ENCODE measurements at regions not wholly inside any gene's neighbourhood (a gene's known extent, or its start where the extent isn't known, plus 50 kb on each side); places are given as distances from the start of the nearest gene placed in this dataset.

DNA sequence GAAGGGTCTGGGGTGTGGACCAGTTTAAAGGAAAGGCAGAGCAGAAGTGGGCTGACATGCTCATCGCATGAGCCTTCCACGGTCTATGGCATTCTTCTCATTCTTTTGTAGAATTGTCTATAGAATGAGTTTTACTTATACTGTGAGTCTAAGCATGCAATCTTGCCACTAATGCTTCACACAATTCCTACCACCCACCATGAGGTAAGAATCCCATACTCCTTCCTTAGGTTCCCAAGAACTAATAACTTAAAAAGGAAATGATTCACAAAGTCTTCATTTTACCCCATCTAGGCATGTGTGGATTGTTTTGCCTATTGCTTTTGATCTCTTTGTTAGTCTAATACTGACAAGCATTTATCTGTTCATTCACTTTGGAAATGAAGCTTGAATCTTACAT, 195.2 kb downstream of the LY86 start:
- DNase-seq, result no peak

DNA sequence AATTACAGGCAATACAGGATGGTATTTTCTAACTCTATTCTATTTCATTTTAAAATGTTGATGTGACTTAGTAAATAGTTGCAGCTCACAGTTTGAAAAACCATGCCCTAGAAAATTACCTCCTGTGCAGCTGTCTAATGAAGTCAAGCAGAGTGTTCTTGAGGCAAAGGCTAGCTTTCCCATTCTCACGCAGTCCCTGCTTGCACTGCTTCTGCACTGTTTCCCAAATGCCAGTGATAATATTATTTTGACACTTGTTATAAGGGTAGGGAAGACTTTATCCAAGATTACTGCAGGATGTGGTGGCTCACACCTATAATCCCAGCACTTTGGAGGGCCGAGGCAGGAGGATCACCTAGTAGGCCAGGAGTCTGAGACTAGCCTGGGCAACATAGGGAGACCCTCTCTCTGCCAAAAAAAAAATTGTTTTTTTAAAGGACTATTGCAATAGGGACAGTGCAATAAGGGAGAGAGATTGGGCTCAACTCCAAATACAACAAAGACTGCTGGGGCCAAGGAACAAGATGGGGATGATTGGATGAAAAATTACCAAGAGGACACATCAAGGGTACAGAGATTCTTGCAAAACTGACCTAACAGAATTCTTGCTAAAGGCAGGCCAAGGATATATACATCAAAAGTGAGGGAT, 196.1 kb downstream of the LY86 start:
- no peak for DNase-seq

- no peak for DNase-seq
These were observed 196.6 kb downstream of the LY86 start for GRCh38 chr6:6785163-6785521.

DNA sequence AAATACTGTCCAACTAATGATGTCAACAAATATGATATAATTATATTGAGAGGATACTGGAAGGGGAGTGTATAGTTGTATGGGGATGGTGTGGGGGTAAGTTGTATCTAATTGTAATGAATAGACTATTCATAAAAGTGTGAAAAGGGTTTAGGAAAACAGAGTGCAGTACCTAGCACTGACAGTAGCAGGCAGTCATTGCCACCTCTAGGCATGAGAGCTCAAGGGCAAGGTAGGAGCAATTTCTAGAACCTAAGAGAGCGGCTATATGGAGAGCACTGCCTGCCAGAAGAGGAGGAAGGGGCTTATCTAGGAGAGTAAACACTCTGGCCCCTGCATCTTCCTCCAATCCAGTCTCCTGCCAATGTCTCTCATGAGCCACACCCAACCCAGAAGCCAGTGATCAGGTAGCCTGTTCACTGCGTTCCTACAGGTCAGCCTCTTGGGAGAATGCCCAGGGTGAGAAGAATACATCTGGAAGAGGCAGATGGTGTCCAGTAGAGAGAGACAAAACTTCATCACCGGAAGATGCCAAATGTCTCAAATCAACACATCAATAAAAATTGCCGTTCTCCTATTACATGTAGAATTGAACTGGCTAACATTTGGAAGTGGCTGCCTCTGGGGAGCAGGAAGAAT, 200.0 kb downstream of the LY86 start:
- DNase-seq, result peak; percentile 42 to 62 (median 55)

GRCh38 chr6:6790393-6790792, 201.9 kb downstream of the LY86 start:
- peak in 3 of 4 experiments; percentile 30 to 37 (median 35) for DNase-seq

- DNase-seq, result peak; percentile 25 to 72 (median 60)
These were observed 202.4 kb downstream of the LY86 start for GRCh38 chr6:6790891-6791290.

DNA sequence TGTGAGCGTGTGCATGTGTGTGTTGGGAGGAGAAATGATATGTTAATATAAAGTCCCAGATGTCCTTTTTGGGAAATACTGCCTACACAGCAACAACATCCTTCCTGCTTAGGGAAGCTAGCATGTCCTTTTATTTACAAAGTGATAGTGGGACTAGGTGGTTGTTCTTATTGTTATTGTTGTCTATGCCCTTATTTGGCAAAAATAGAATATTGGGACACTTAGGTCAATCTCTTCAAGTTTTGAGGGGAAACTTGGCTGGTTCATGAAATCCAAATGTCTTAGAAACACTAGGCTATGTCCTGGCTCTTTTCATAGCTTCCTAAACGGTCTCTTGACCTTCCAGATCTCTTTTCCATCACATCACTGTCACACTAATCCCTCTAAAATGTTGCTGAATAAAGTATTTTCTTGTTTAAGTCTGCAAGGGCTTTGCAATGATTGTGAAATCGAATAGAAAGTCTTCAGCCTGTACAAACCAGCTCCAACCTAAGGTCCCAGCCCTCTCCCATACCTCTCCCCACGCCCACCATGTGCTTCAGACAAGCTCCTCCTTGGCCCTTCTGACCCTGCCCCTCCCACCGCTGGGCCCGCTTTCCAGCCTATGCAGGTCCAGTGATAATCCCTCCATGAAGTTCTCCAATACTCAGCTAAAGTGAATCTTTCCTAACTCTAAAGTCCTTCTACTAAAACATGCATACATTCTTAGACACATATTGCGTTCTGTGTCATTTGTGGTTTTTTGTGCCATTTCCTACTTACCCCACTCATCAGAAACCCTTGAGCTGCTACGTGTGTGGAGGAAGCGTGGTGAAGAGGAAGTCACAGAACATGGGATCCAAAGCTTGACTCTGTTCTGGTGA, 205.1 kb downstream of the LY86 start:
- DNase-seq, result peak; percentile 83 to 96 (median 89)

DNA sequence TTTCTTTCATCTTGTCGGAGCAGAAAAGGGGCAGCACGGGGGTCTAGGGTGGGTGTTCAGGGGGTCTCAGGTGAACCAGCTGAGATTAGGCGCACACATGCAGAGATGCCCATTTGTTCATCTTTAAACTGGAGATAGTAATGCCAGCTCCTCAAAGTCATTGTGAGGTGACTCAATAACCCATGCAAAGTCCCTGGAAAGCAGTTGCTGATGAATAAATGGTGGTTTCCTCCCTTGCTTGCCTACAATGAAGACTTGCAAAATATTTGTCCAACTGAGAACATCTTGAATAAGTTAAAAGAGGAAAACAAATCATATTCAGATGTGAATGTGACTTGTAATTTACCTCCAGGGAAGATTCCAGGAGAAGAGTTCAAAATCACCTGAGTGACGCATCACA, 206.9 kb downstream of the LY86 start:
- DNase-seq, result peak; percentile 55 to 86 (median 70)

- DNase-seq, result peak in 3 of 4 experiments; percentile 29 to 54 (median 47)
These were observed 208.3 kb downstream of the LY86 start for GRCh38 chr6:6796818-6797217.

- DNase-seq, result peak; percentile 25 to 44 (median 42)
These were observed 209.9 kb downstream of the LY86 start for GRCh38 chr6:6798448-6798860.

- DNase-seq, result peak; percentile 60 to 85 (median 79)
These were observed 212.4 kb downstream of the LY86 start for GRCh38 chr6:6801005-6801335.

DNA sequence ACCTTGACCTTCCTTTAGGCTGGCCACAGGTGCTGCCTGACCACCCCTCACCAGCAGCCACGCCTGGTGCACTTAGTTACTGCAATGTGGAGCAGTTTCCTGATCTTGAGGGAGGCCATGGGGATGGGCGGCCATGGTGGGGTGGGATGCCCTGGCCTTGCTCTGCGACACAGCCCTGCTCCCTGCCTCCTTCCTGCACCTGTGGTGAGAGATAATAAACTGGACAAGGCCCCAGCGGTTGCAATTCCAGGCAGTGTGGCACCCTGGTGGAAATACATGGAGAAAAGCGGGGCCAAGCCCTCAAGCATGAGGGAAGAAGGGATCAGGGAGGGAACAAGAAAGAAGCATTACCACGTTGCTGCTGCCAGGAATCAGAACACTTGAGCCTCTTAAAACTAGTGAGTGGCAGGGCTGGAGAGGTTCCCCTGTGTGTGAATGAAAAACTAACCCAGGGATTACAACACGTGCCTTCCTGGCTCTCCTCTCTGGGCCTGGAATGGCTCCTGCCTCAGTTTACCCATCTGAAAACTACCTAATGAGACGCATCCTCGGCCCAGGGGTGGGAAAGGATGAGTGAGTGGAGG, 213.2 kb downstream of the LY86 start:
- no peak for DNase-seq

DNA sequence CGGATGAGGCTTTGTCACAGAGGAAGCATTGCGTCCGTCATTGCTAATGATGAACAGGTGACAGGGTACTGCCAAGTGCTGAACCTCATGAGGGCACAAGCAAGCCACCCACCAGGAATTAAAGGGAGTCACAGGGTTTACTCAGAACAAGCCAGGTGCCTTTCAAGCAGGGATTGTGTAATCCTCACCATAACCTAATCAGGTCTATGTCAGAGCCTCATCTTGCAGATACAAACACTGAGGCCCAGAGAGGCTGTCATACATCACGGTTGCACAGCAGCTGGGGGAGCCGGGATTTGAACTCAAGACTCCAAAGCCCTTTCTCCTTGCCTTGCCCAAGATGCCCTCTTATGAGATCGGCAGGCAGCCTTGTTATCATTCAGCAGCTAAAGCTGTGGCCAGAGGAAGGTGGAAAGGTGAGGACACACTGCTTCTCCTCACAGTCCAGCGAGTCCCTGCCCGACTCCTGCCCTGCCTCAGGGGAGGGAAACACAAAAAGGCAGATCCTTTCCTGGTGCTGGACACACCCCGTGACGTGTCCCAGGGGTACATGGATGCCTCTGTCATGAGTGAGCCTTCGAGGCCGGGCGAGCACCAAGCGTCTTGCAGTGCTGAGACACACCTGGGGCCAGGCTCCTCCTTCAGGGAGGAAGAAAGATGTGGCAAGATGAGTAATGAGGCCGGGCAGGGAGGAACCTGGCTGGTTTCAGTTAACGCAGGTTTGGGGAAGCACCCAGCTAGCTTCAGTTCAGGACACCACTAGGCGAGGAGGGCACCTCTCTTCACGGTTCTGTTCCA, 214.9 kb downstream of the LY86 start:
- DNase-seq, result no peak

DNA sequence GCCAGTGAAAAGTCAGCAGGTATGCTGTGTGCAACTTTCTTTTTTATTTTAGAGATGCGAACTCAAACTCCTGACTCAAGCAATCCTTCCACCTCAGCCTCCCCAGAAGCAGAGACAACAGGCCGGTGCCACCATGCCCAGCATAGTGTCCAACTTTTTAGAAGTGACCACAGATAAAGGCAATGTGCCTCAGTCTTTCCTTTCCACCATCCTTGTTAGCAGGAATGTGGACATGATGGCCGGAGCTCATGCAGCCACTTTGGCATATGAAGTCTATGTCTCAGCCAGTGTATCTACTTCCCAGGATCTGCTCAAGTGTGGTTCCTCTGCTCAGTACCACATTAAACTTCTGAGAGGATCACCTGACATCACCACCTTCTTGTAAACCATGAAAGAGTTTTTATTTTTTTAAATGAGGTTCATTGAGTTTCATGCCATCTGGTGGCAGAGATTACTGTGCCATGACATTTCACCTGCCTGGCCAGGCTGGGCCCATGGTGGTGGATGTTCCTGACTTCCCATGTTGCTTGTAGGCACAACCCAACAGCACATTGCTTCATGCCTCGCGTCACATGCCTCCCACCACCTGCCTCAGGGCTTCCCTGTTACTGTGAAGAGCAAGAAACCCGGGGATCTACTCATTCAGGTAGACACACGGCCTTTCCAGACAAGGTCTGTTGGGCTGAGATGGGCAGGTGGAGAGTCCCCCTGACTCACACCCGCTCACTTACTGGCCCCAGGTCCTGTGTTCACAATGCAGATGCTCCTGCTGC, 216.5 kb downstream of the LY86 start:
- DNase-seq, result peak in 3 of 4 experiments; percentile 32 to 65 (median 51)

GRCh38 chr6:6806844-6807518, 218.5 kb downstream of the LY86 start:
- DNase-seq, result peak; percentile 94 to 98 (median 96)

GRCh38 chr6:6808343-6808742, 219.8 kb downstream of the LY86 start:
- DNase-seq, result no peak

DNA sequence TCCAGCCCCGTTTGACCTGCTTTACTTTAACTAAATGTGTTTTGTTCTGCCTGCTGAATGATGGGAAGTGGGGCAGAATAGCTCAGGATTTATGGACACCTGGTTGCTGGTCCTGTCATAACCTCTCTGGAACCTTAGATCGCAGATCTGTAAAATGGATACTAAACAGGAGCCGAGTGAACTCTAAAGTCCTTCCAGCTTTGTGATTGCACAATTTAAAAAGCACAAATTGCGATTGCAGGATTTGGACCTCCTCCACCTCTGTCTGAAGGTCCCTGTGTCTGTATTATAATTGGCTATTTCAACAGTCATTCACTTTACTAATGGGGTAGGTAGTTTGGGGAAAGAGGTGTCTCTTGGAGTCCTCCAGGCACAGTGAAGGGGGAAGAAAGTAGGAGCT, 220.4 kb downstream of the LY86 start:
- DNase-seq, result no peak

GRCh38 chr6:6810727-6811126, 222.2 kb downstream of the LY86 start:
- peak in 1 of 4 experiments; percentile 29 for DNase-seq

DNA sequence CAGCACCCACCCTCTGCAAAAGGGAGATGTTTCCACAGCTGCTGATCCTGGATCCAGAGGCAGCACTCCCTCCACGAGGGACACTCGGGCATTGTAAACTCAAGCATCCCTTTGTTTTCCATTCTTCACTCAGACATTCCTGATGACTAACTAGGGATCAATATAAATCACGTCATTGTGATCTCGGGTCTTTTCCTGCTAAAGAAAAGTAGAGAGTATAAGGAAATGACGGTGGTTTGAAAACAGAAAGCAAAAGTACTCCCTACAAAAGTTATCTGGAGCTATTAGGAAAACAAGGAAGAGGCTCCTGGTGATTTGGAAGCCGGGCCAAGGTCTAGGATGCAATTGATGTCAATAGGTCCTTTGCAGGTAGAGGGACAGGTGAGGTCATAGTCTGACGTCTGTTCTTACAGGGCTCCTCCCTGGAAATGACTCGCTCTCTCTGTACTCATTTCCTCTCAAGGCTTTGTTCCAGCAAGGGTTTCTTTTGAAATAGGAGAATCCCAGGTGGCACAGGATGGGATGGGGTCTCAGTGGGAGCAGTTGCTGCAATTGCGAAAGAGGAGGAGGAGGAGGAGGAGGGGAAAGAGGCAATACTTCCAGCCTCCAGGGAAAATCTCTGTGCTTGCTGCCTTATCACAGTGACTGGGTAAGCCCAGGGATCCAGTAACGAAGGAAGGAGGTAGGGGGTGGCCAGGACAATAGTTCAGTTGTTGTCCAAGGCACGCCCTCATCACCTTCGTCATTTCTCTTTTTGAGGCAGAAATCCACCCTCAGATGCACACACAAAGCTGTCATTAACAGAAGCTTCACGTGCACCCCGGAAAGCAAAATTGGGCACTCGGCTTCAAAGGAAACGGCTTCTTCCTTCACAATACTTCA, 222.8 kb downstream of the LY86 start:
- peak; percentile 61 to 72 (median 66) for DNase-seq

DNA sequence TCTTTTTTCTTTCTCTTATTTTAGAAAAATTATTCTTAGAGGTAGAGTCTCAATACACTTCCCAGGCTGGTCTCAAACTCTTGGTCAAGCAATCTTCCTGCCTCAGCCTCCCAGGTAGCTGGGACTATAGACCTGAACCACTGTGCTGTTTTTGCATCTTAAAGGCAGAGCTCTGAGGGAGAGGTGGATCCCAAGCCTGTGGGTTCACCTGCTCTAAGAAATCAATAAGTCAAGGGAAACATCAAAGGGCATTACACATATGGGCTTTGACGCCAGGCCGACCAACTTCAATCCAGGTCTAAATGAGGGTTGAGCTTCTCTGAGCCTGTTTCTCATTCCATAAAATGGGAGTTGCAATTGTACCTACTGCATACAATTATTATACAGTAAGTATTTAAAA, 223.9 kb downstream of the LY86 start:
- no peak for DNase-seq
